Stomach (tissue), 8 donors: ENCODE measurements at regions not wholly inside any gene's neighbourhood (a gene's known extent, or its start where the extent isn't known, plus 50 kb on each side); places are given as distances from the start of the nearest gene placed in this dataset.
"Not testable (repeated sequence)": the region's sequence is repeated elsewhere in the genome, so short reads cannot be mapped to it uniquely, and the experiment has no call there.

ENCODE experiments used
- DNase-seq, 2 donors: peaks; one replicate each; pipeline versions ENCODE4 v3.0.0 to v3.0.0-alpha.2; 2013 to 2019
- H3K27ac ChIP-seq, 5 donors: fragments of 200-600 bp in 4 of 5; sonication (generic) in 4 of 5; one replicate each; pipeline ENCODE4 v1.5.1; 2013 to 2019; ENCODE audit warnings: mild to moderate bottlenecking in 1 of 5, moderate library complexity in 1 of 5
- H3K27me3 ChIP-seq, 3 donors: fragments of 200-600 bp; sonication (generic); one replicate each; pipeline ENCODE4 v1.5.1; 2017 to 2019; ENCODE audit warnings: mixed run types in 1 of 3
- H3K36me3 ChIP-seq, 4 donors: fragments of 200-600 bp; sonication (generic); 1 replicate in 3 of 4; 2 replicates in 1 of 4; pipeline ENCODE4 v1.5.1; 2016 to 2019
- H3K4me1 ChIP-seq, 4 donors: fragments of 200-600 bp; sonication (generic); one replicate each; pipeline ENCODE4 v1.5.1; 2016 to 2019
- H3K4me3 ChIP-seq, 4 donors: fragments of 200-600 bp; sonication (generic) in 3 of 4; one replicate each; pipeline ENCODE4 v1.5.1; 2016 to 2019; ENCODE audit warnings: mild to moderate bottlenecking in 1 of 4
- H3K9me3 ChIP-seq, 4 donors: fragments of 200-600 bp; sonication (generic); one replicate each; pipeline ENCODE4 v1.5.1; 2016 to 2019
- CTCF ChIP-seq, 7 experiments: fragments of 450-650 bp in 4 of 7; fragments of 200-600 bp in 3 of 7; sonication (generic) in 3 of 7; IDR thresholded peaks; one replicate each; pipeline ENCODE4 v1.5.1; 2016 to 2019; ENCODE audit warnings: antibody characterized with exemption in 7 of 7, control low read depth in 2 of 7, mild to moderate bottlenecking in 1 of 7
- EP300 ChIP-seq: sonication (generic); formaldehyde crosslinking; IDR thresholded peaks from one replicate; pipeline ENCODE4 v1.6.1; 2017; ENCODE audit warnings: antibody characterized with exemption
- POLR2A ChIP-seq, 4 donors: fragments of 450-650 bp; IDR thresholded peaks; one replicate each; pipeline ENCODE4 v1.6.1; 2016; ENCODE audit warnings: antibody characterized with exemption in 4 of 4, control low read depth in 2 of 4, mild to moderate bottlenecking in 1 of 4, moderate library complexity in 1 of 4
- POLR2AphosphoS5 ChIP-seq, 3 donors: sonication (generic); formaldehyde crosslinking; IDR thresholded peaks; one replicate each; pipeline ENCODE4 v1.6.1; 2016; ENCODE audit warnings: antibody characterized with exemption in 3 of 3
- WGBS, 5 donors: extraction: QIAGEN DNeasy Blood & Tissue Kit in 3 of 5; methylation state at CpG; one replicate each; pipeline versions ENCODE4 v1.1.5 to v1.1.7; 2013 to 2018; 5-methylcytosine and 5-hydroxymethylcytosine counted together
- intact Hi-C: fragments of 100-400 bp; cut with DNase I; formaldehyde crosslinking; loops from one replicate; pipeline ENCODE4 v1.15.1; 2023; ENCODE audit warnings: low total_unique reads
- donor health status: healthy with polysubstance abuse.
- donor health status: Bipolar disorder and iron deficiency.
- donor health status: healthy.

GRCh38 chr4:167987285-167987684 lies 105.1 kb upstream of the ANXA10 start:
- Histone ChIP-seq H3K36me3 (no peaks in the 10 kb centered on the region), H3K4me3 (no peak overlapping the region), H3K27me3 (no peaks in the 10 kb centered on the region), H3K27ac (no peak overlapping the region), H3K4me1 (no peaks in the 10 kb centered on the region), H3K9me3 (peaks cover 0 to 14% (median 0%) of the 10 kb centered on the region in 4 donors)
- 90 to 93% (median 92%) methylated on average over 2 of the region's 2 CpGs for WGBS, 5 donors
- TF ChIP-seq CTCF (IDR thresholded peaks at IDR 0.05) (no peak), EP300 (no peak), POLR2A (IDR thresholded peaks at IDR 0.05) (no peak), POLR2AphosphoS5 (IDR thresholded peaks at IDR 0.05) (no peak)
- DNase-seq: no peak
- intact Hi-C loops: no loop called here

- Histone ChIP-seq H3K9me3 (peaks cover 0 to 12% (median 0%) of the 10 kb centered on the region in 4 donors), H3K27ac (no peak overlapping the region), H3K4me1 (no peaks in the 10 kb centered on the region), H3K27me3 (no peaks in the 10 kb centered on the region), H3K4me3 (no peak overlapping the region), H3K36me3 (no peaks in the 10 kb centered on the region)
- TF ChIP-seq POLR2A (IDR thresholded peaks at IDR 0.05) (no peak), CTCF (IDR thresholded peaks at IDR 0.05) (peak in 1 of 7 experiments; percentile 34), EP300 (no peak), POLR2AphosphoS5 (IDR thresholded peaks at IDR 0.05) (no peak)
- 11 to 50% (median 33%) methylated on average over 2 of the region's 2 CpGs for WGBS, 5 donors
- intact Hi-C loops: no loop called here
- no peak for DNase-seq
Measured at GRCh38 chr4:167989815-167990214, 102.5 kb upstream of the ANXA10 start.

GRCh38 chr4:168008112-168008511 lies 84.2 kb upstream of the ANXA10 start:
- H3K27me3 ChIP-seq, H3K9me3 ChIP-seq, DNase-seq, H3K27ac ChIP-seq, H3K36me3 ChIP-seq, H3K4me1 ChIP-seq, intact Hi-C loops, H3K4me3 ChIP-seq: not testable (repeated sequence)
- 96 to 98% (median 96%) methylated on average over 6 of the region's 6 CpGs for WGBS, 5 donors

GRCh38 chr4:168019019-168019651 lies 73.2 kb upstream of the ANXA10 start:
- TF ChIP-seq POLR2A (IDR thresholded peaks at IDR 0.05) (no peak), POLR2AphosphoS5 (IDR thresholded peaks at IDR 0.05) (no peak), CTCF (IDR thresholded peaks at IDR 0.05) (no peak), EP300 (no peak)
- Histone ChIP-seq H3K27me3 (no peaks in the 10 kb centered on the region), H3K36me3 (no peaks in the 10 kb centered on the region), H3K4me1 (no peaks in the 10 kb centered on the region), H3K27ac (no peak overlapping the region), H3K9me3 (peaks cover 0 to 11% (median 4%) of the 10 kb centered on the region in 4 donors), H3K4me3 (no peak overlapping the region)
- intact Hi-C loops: no loop called here
- DNase-seq: no peak
- WGBS, 5 donors: 94 to 98% (median 95%) methylated on average over 1 of the region's 1 CpG

GRCh38 chr4:168019921-168020320 lies 72.4 kb upstream of the ANXA10 start:
- intact Hi-C loops: no loop called here
- WGBS, 5 donors: 93 to 98% (median 96%) methylated on average over 2 of the region's 2 CpGs
- H3K9me3 ChIP-seq: peaks cover 0 to 11% (median 4%) of the 10 kb centered on the region in 4 donors
- no peaks in the 10 kb centered on the region for H3K36me3 ChIP-seq
- H3K4me1 ChIP-seq: no peaks in the 10 kb centered on the region
- no peak overlapping the region for H3K27ac ChIP-seq
- TF ChIP-seq POLR2A (IDR thresholded peaks at IDR 0.05) (no peak), POLR2AphosphoS5 (IDR thresholded peaks at IDR 0.05) (no peak), CTCF (IDR thresholded peaks at IDR 0.05) (no peak), EP300 (no peak)
- H3K27me3 ChIP-seq: no peaks in the 10 kb centered on the region
- H3K4me3 ChIP-seq: no peak overlapping the region
- no peak for DNase-seq
